ENCODE measurements at regions not wholly inside any gene's neighbourhood (a gene's known extent, or its start where the extent isn't known, plus 50 kb on each side); places are given as distances from the start of the nearest gene placed in this dataset.

GRCh38 chr6:141677598-141678211 is 455.0 kb upstream of the GJE1 start:
- no peak for DNase-seq (ENCODE audit: low spot score)
- H3K36me3 ChIP-seq, result no peaks in the 10 kb centered on the region
- H3K4me1 ChIP-seq (replicated peaks), result no peaks in the 10 kb centered on the region
- H3K9me3 ChIP-seq, result no peaks in the 10 kb centered on the region
- H3K4me3 ChIP-seq, result no peak overlapping the region
- 52% methylated on average over 4 of the region's 4 CpGs for WGBS
- intact Hi-C loops (cut with DNase I), result no loop called here
- H3K27ac ChIP-seq, result no peak overlapping the region
- TF ChIP-seq CTCF (IDR thresholded peaks at IDR 0.05) (peak in 3 of 4 experiments; percentile 26 to 48 (median 28)), POLR2A (IDR thresholded peaks at IDR 0.05) (no peak), POLR2AphosphoS5 (IDR thresholded peaks at IDR 0.05) (no peak)
- H3K27me3 ChIP-seq (replicated peaks; ENCODE audit: insufficient read depth), result no peaks in the 10 kb centered on the region

DNA sequence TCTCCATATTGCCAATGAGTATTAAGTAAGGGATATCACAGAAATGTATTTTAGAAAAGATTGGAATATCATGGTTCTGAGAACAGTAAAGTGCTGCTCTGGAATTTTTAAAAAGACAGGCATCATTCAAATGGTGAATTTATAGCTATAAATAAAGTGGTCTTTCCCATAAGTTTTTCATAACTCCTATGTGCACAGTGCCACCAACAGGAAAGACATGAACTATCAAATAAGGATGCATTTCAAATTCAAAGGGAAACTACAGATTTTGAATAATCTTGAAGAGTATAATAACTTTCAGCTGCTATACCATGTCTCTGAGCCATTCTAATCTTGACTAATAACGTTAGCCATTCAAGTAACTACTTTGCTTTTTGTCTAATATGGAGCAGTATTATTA is 456.8 kb upstream of the GJE1 start:
- no peaks in the 10 kb centered on the region for H3K27me3 ChIP-seq (replicated peaks; ENCODE audit: insufficient read depth)

GRCh38 chr6:141669141-141669540 is 463.6 kb upstream of the GJE1 start:
- Histone ChIP-seq H3K36me3 (no peaks in the 10 kb centered on the region), H3K4me1 (replicated peaks) (no peaks in the 10 kb centered on the region), H3K9me3 (no peaks in the 10 kb centered on the region), H3K4me3 (no peak overlapping the region), H3K27me3 (replicated peaks; ENCODE audit: insufficient read depth) (no peaks in the 10 kb centered on the region), H3K27ac (no peak overlapping the region)
- DNase-seq (ENCODE audit: low spot score), result no peak
- TF ChIP-seq CTCF (IDR thresholded peaks at IDR 0.05) (no peak), POLR2A (IDR thresholded peaks at IDR 0.05) (no peak), POLR2AphosphoS5 (IDR thresholded peaks at IDR 0.05) (no peak)
- intact Hi-C loops (cut with DNase I), result no loop called here
- WGBS, result 94% methylated on average over 7 of the region's 7 CpGs

More for the DNA sequence above, 456.8 kb upstream of the GJE1 start:
- 43% methylated on average over 1 of the region's 1 CpG for WGBS
- intact Hi-C loops (cut with DNase I), result no loop called here
- Histone ChIP-seq H3K9me3 (no peaks in the 10 kb centered on the region), H3K27ac (no peak overlapping the region), H3K36me3 (no peaks in the 10 kb centered on the region), H3K4me1 (replicated peaks) (no peaks in the 10 kb centered on the region), H3K4me3 (no peak overlapping the region)
- no peak for DNase-seq (ENCODE audit: low spot score)
- TF ChIP-seq POLR2AphosphoS5 (IDR thresholded peaks at IDR 0.05) (no peak), POLR2A (IDR thresholded peaks at IDR 0.05) (no peak), CTCF (IDR thresholded peaks at IDR 0.05) (no peak)

DNA sequence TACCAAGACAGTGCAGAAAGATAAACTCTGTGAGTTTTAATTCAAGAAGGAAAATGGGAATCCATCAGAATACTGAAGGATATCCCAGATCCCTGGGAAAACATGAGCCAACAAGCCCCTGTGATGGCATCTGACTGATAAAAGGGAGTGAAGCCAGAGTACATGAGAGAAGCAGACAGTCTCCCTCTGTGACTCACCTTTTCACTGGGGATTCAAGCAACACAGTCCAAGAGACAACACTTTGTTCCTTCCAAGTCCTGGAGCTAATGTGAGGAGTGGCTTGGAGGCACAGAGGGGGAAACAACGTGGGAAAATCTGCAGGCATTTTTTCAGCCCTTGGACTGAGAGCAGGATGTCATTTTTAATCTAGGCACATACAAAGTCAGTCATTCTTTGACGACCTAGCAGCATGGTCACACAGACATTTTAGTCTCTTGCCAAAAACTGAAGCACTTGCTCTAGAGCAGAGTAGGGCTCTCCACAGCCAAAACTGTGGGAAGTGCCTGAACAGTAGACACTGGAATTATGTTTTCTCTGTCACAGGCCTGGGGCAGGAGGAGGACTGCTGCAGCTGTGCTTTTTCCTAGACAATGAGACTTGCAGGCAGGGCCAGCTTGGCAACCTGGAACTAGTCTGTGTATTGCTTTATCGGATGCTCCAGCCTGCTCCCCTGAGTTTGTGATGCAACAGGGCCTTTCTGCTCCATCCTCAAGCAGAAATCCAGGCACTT is 465.0 kb upstream of the GJE1 start:
- no peaks in the 10 kb centered on the region for H3K9me3 ChIP-seq
- TF ChIP-seq POLR2AphosphoS5 (IDR thresholded peaks at IDR 0.05) (no peak), POLR2A (IDR thresholded peaks at IDR 0.05) (no peak), CTCF (IDR thresholded peaks at IDR 0.05) (no peak)
- H3K27ac ChIP-seq, result no peak overlapping the region
- no peaks in the 10 kb centered on the region for H3K36me3 ChIP-seq
- 30% methylated on average over 3 of the region's 3 CpGs for WGBS
- no peak overlapping the region for H3K4me3 ChIP-seq
- no peaks in the 10 kb centered on the region for H3K4me1 ChIP-seq (replicated peaks)
- DNase-seq (ENCODE audit: low spot score), result no peak
- intact Hi-C loops (cut with DNase I), result no loop called here
- no peaks in the 10 kb centered on the region for H3K27me3 ChIP-seq (replicated peaks; ENCODE audit: insufficient read depth)

GRCh38 chr6:141666187-141666586 is 466.5 kb upstream of the GJE1 start:
- H3K27ac ChIP-seq, result no peak overlapping the region
- H3K4me1 ChIP-seq (replicated peaks), result no peaks in the 10 kb centered on the region
- no peaks in the 10 kb centered on the region for H3K36me3 ChIP-seq
- no peaks in the 10 kb centered on the region for H3K27me3 ChIP-seq (replicated peaks; ENCODE audit: insufficient read depth)
- no peak for TF ChIP-seq POLR2A (IDR thresholded peaks at IDR 0.05)
- TF ChIP-seq CTCF (IDR thresholded peaks at IDR 0.05), result no peak
- TF ChIP-seq POLR2AphosphoS5 (IDR thresholded peaks at IDR 0.05), result no peak
- intact Hi-C loops (cut with DNase I), result no loop called here
- H3K4me3 ChIP-seq, result no peak overlapping the region
- 84% methylated on average over 1 of the region's 1 CpG for WGBS
- DNase-seq (ENCODE audit: low spot score), result no peak
- H3K9me3 ChIP-seq, result no peaks in the 10 kb centered on the region
